GM23338 (cell line): ENCODE measurements at regions not wholly inside any gene's neighbourhood (a gene's known extent, or its start where the extent isn't known, plus 50 kb on each side); places are given as distances from the start of the nearest gene placed in this dataset.

Experiments used
- ATAC-seq: fragments of 200-7000 bp; cut with Tn5 transposase; 3 replicates; pipeline ENCODE4 v1.9.1; 2020
- DNase-seq: peaks from one replicate; pipeline ENCODE4 v3.0.0-alpha.2; 2015; ENCODE audit warnings: low spot score
- H2AFZ ChIP-seq: fragments of 200-600 bp; sonication (generic); 2 replicates; pipeline ENCODE4 v1.8.0; 2016; ENCODE audit warnings: antibody characterized with exemption, mild to moderate bottlenecking, moderate library complexity
- H3F3A ChIP-seq: fragments of 200-600 bp; sonication (generic); replicated peaks from 2 replicates; pipeline ENCODE4 v1.8.0; 2017; ENCODE audit warnings: antibody characterized with exemption, mixed run types, low read depth
- H3K27ac ChIP-seq: fragments of 200-600 bp; sonication (generic); 2 replicates; pipeline ENCODE4 v1.6.1; 2016; ENCODE audit warnings: low read depth
- H3K27me3 ChIP-seq: fragments of 200-600 bp; sonication (generic); 2 replicates; pipeline ENCODE4 v1.8.0; 2016; ENCODE audit warnings: mild to moderate bottlenecking, mixed run types, moderate library complexity; ENCODE audit not compliant: insufficient read depth
- H3K36me3 ChIP-seq: fragments of 200-600 bp; sonication (generic); 2 replicates; pipeline ENCODE4 v1.8.0; 2016; ENCODE audit warnings: mild to moderate bottlenecking; ENCODE audit not compliant: insufficient read depth
- H3K4me1 ChIP-seq: fragments of 200-600 bp; sonication (generic); 2 replicates; pipeline ENCODE4 v1.8.0; 2016; ENCODE audit warnings: mild to moderate bottlenecking, moderate library complexity; ENCODE audit not compliant: insufficient read depth
- H3K4me2 ChIP-seq: fragments of 200-600 bp; sonication (generic); 2 replicates; pipeline ENCODE4 v1.7.1; 2017; ENCODE audit warnings: mixed run types
- H3K4me3 ChIP-seq: fragments of 200-600 bp; sonication (generic); 2 replicates; pipeline ENCODE4 v1.6.1; 2016; ENCODE audit warnings: mixed run types
- H3K79me2 ChIP-seq: fragments of 200-600 bp; sonication (generic); replicated peaks from 2 replicates; pipeline ENCODE4 v1.8.0; 2017; ENCODE audit warnings: mild to moderate bottlenecking; ENCODE audit not compliant: insufficient read depth
- H3K9me2 ChIP-seq: fragments of 200-600 bp; sonication (generic); 2 replicates; pipeline ENCODE4 v1.8.0; 2017; ENCODE audit not compliant: insufficient read depth
- H4K20me1 ChIP-seq: fragments of 200-600 bp; sonication (generic); replicated peaks from 2 replicates; pipeline ENCODE4 v1.8.0; 2017; ENCODE audit warnings: mild to moderate bottlenecking; ENCODE audit not compliant: insufficient read depth
- H3K27ac Mint-ChIP-seq: 2 replicates; pipeline ENCODE4 v1.8.0; 2020; ENCODE audit warnings: inconsistent platforms, mild to moderate bottlenecking, moderate library complexity, mixed read lengths
- H3K27me3 Mint-ChIP-seq: 3 replicates; pipeline ENCODE4 v1.8.0; 2022; ENCODE audit warnings: low read depth, mild to moderate bottlenecking, moderate library complexity, mixed read lengths, inconsistent platforms; ENCODE audit not compliant: insufficient read depth, poor library complexity
- H3K36me3 Mint-ChIP-seq: 3 replicates; pipeline ENCODE4 v1.8.0; 2021; ENCODE audit warnings: low read depth, mild to moderate bottlenecking, inconsistent platforms, moderate library complexity, mixed read lengths
- H3K4me1 Mint-ChIP-seq: 3 replicates; pipeline ENCODE4 v1.8.0; 2020; ENCODE audit warnings: mild to moderate bottlenecking, inconsistent platforms, mixed read lengths
- H3K4me3 Mint-ChIP-seq: 3 replicates; pipeline ENCODE4 v1.8.0; 2021; ENCODE audit warnings: moderate library complexity, mild to moderate bottlenecking, inconsistent platforms, mixed read lengths
- H3K9me3 Mint-ChIP-seq: 3 replicates; pipeline ENCODE4 v1.8.0; 2020; ENCODE audit warnings: moderate library complexity, mild to moderate bottlenecking, inconsistent platforms, mixed read lengths
- CREB1 ChIP-seq: fragments of 250-450 bp; sonication (Bioruptor Pico); IDR thresholded peaks from 2 replicates; pipeline ENCODE4 v1.5.0; 2020; ENCODE audit warnings: low read depth, mild to moderate bottlenecking, moderate library complexity
- CTCF ChIP-seq, 2 experiments: fragments of 200-600 bp in 1 of 2; sonication (generic) in 1 of 2; conservative IDR thresholded peaks; 2 replicates each; pipeline versions ENCODE4 v1.5.1 to v1.6.1; 2016 to 2017; ENCODE audit warnings: antibody characterized with exemption in 2 of 2, low read depth in 2 of 2, mild to moderate bottlenecking in 2 of 2, moderate library complexity in 1 of 2
- ETS1 ChIP-seq: IDR thresholded peaks from 2 replicates; pipeline ENCODE4 v1.6.1; 2016; ENCODE audit warnings: antibody characterized with exemption
- EZH2 ChIP-seq: fragments of 200-600 bp; sonication (generic); IDR thresholded peaks from one replicate; pipeline ENCODE4 v1.8.0; 2017; ENCODE audit warnings: antibody characterized with exemption, mild to moderate bottlenecking, low read depth; ENCODE audit not compliant: unreplicated experiment
- EZH2phosphoT487 ChIP-seq: fragments of 200-600 bp; sonication (generic); IDR thresholded peaks from one replicate; pipeline ENCODE4 v1.8.1; 2018; ENCODE audit warnings: antibody characterized with exemption; ENCODE audit not compliant: unreplicated experiment
- JUNB ChIP-seq: IDR thresholded peaks from one replicate; pipeline ENCODE4 v1.6.1; 2016; ENCODE audit warnings: antibody characterized with exemption; ENCODE audit not compliant: unreplicated experiment
- NANOG ChIP-seq: IDR thresholded peaks from 2 replicates; pipeline ENCODE4 v1.6.1; 2016; ENCODE audit warnings: antibody characterized with exemption, borderline replicate concordance
- POLR2AphosphoS5 ChIP-seq: IDR thresholded peaks from 2 replicates; pipeline ENCODE4 v1.6.1; 2016; ENCODE audit warnings: antibody characterized with exemption, low read depth
- REST ChIP-seq: IDR thresholded peaks from one replicate; pipeline ENCODE4 v1.6.1; 2018; ENCODE audit warnings: antibody characterized with exemption; ENCODE audit not compliant: unreplicated experiment
- STAT1 ChIP-seq: IDR thresholded peaks from one replicate; pipeline ENCODE4 v1.6.1; 2016; ENCODE audit warnings: antibody characterized with exemption; ENCODE audit not compliant: unreplicated experiment
- ZNF114 ChIP-seq: fragments of 250-450 bp; sonication (Bioruptor Pico); IDR thresholded peaks from 2 replicates; pipeline ENCODE4 v1.5.0; 2020; ENCODE audit warnings: mild to moderate bottlenecking, moderate library complexity
- ZNF331 ChIP-seq: fragments of 250-450 bp; sonication (Bioruptor Pico); IDR thresholded peaks from 2 replicates; pipeline ENCODE4 v1.5.0; 2020; ENCODE audit warnings: low read depth, mild to moderate bottlenecking, moderate library complexity
- ZNF462 ChIP-seq: fragments of 250-450 bp; sonication (Bioruptor Pico); IDR thresholded peaks from 2 replicates; pipeline ENCODE4 v1.5.0; 2020; ENCODE audit warnings: mild to moderate bottlenecking, moderate library complexity

- Histone ChIP-seq H3K4me1 (no peaks in the 10 kb centered on the region), H2AFZ (no peak overlapping the region), H3F3A (no peaks in the 10 kb centered on the region), H3K27me3 (no peaks in the 10 kb centered on the region), H3K4me3 (no peak overlapping the region), H3K9me2 (no peaks in the 10 kb centered on the region), H3K4me2 (no peak overlapping the region), H3K79me2 (no peaks in the 10 kb centered on the region), H4K20me1 (no peaks in the 10 kb centered on the region), H3K36me3 (no peaks in the 10 kb centered on the region), H3K27ac (no peak overlapping the region)
- TF ChIP-seq STAT1, result no peak
- no peak for TF ChIP-seq CTCF (conservative IDR thresholded peaks at IDR 0.05; ENCODE audit: low read depth in 2 of 2)
- no peak for TF ChIP-seq ETS1
- TF ChIP-seq EZH2, result no peak
- no peak for TF ChIP-seq REST
- TF ChIP-seq ZNF462, result no peak
- no peak for TF ChIP-seq NANOG
- no peak for TF ChIP-seq POLR2AphosphoS5
- no peak for TF ChIP-seq CREB1
- TF ChIP-seq EZH2phosphoT487, result no peak
- no peak for TF ChIP-seq JUNB
- TF ChIP-seq ZNF114 (CRISPR knock-in tag), result no peak
- no peak for TF ChIP-seq ZNF331 (CRISPR knock-in tag)
- no peak overlapping the region for H3K4me3 Mint-ChIP-seq
- no peaks in the 10 kb centered on the region; the same call in 2 of the 3 replicates for H3K9me3 Mint-ChIP-seq
- H3K36me3 Mint-ChIP-seq, result no peaks in the 10 kb centered on the region
- no peaks in the 10 kb centered on the region for H3K27me3 Mint-ChIP-seq
- no peak for DNase-seq
- no peak for ATAC-seq
- no peak overlapping the region for H3K27ac Mint-ChIP-seq
- H3K4me1 Mint-ChIP-seq, result peaks cover 3% of the 10 kb centered on the region; the same call in 2 of the 3 replicates
Measured at GRCh38 chr9:30160570-30160969, 2223.9 kb upstream of the ACO1 start.
